ENCODE measurements at regions not wholly inside any gene's neighbourhood (a gene's known extent, or its start where the extent isn't known, plus 50 kb on each side); places are given as distances from the start of the nearest gene placed in this dataset.

DNA sequence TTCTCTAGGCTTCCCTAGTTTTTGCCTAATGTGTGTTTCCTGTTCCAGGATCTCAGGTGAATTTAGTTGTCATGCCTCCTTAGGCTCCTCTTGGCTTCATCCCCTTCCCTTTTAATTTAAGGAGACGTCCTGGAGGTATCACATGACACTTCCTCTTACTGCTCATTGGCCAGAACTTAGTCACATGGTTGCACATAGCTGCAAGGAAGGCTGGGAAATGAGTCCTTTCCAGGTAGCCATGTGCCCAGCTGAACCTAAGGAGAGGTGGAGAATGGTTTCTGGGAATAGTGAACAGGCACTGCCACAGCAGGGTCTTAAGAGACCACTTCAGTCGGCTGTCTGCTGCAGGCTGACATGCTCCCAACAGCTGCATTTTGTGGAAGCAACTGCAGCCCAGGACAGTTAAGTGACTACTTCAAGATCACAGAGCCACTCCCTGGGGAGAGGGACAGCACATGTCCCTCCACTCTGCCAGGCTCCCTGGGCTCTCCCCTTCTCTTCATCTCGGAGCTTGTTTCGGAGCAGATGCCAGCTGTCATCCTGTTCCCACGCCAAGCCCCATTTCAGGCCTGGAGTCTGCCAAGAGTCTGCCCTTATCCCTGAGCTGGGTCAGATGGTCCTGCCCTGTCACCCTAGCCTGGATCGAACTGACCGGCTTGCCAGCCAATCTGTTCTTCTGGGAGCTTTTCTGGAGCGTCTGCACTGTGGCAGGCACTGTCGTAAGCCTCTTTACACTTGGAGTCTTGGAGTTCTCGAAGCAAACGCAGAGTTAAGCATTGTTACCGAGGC, 81.4 kb upstream of the FOXF1 start:
- DNase-seq: no peak

DNA sequence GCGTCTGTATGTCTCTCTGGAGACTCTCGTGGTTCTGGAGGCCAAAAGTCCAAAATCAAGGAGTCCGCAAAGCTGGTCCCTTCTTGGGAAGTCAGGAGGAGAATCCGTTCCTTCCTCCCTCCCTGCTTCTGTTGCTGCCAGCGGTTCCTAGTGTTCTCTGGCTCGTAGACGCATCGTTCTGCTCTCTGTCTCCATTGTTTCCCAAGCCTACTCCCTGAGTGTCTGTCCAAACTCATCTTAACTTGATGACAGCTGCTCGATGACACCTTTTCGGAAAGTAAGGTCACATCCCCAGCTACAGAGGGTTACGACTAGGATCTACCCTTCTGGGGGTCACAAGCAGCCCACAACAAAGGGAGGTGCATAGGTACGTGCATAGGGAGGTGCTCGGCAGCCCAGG, 80.7 kb upstream of the FOXF1 start:
- no peak for DNase-seq

DNA sequence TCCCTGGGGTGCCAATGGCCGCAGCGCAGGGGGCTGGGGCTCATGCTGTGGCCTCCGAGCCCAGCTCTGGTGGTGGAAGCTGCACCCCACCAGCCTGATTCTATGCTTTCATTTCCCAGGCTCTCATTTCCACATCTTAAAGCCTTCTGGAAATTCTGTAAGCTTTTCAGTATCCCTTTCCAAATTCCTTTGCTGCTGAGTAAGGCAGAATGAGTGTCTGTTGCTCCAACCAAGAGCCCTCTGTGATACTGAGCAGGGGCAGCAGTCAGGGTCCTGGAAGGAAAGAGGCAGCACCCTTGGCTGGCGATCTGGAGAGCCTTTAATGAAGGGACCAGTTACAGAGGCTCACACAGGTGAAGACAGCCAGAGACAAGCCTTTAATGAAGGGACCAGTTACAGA, 79.5 kb upstream of the FOXF1 start:
- no peak for DNase-seq

DNA sequence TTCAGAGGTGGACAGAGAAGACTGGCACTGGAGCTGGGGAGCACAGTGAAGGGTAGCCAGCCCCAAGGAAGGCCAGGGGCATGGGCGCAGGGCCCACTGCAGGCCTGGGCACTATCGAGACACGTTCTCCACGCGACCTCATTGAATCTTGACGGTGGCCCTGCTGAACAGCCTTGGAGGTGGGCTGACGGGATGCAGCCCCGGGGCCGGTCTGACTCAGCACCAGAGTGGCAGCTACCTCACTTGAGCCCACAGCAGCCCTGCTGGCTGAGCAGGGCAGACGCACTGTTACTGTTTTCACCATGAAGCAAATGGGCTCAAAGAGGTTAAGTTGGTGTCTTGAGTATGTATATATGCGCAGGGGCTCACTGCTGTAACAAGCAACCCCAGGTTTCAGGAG, 78.8 kb upstream of the FOXF1 start:
- no peak for DNase-seq

DNA sequence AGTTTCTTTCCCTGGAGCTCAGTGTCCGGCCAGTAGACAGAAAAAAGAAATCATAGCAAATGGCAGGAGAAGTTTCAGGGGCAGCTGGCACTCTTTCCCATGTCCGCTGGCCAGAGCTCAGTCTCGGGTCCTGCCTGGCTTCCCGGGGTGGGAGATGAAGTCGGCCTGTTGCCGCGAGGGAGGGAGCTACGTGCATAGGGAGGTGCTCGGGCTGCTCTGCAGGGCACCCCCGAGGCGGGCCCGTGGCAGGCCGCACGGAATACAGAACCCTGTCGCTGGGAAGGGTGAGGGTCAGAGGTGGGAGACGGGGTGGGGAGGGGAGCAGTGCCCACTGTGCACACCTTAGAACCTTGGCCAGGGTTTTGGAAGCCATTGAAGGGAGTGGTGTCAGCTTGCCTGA, 78.3 kb upstream of the FOXF1 start:
- no peak for DNase-seq

DNA sequence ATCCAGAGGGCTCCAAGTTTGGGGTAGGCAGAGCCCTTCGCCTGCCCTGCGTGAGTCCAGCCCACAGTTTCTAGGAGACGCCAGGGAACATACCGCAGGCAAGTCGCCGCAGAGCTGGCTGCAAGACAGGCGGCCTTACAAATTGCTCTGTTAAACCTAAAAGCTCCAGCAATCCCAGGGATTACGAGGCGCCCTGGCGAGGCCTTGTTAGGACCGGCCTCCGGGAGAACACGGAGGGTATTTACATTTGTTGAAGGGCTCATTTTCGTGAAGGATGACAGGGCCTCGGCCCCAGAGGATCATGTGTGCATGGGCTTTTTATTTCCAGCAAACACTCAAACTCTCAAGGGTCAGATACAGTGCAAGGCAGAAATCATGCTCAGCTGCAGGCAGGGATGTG, 77.6 kb upstream of the FOXF1 start:
- no peak for DNase-seq

DNA sequence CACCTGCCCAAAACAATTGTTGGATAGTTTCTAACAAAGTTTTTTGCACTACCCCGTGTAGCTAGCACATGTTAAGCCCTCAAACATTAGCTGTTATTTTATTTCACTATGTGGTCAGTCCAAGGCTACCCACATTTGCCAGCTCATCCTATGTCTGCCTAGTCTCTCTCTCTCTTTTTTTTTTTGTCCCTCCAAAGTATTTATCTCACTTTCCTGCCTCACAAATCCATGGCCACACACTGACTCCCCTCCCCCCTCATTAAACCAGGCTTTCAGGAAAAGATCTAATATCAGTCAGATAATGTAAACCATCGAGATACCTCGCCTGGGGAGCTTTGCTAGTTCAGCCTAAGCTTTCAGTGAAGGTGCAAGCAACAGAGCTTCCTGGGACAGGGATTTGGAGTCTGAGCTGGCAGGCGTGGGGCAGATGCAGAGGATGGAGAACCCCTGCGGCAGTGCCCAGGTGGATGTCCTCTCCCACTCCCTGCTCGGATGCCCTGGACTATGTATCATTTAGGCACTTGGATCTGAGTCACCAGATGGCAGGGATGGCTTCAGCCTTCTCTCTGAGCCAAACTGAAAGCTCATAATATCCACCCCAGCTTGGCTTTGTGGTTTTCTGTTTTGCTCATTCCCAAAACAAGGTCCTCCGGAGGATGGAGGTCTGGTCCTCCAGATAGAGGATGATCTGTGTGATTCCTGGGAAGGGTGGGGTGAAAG, 73.7 kb upstream of the FOXF1 start:
- no peak for DNase-seq

DNA sequence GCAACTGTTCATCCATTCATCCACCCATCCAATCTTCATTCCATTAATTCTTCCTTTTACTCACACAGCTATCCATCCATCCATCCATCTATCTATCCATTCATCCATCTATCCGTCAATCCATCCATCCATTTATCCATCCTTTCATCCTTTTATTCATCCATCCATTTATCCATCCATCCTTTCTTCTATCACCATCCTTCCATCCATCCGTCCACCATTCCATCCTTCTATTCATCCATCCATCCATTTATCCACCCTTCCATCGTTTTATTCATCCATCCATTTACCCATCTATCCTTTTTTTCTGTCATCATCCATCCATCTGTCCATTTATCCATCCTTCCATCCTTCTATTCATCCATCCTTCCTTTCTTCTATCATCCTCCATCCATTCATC, 73.0 kb upstream of the FOXF1 start:
- DNase-seq: no peak

DNA sequence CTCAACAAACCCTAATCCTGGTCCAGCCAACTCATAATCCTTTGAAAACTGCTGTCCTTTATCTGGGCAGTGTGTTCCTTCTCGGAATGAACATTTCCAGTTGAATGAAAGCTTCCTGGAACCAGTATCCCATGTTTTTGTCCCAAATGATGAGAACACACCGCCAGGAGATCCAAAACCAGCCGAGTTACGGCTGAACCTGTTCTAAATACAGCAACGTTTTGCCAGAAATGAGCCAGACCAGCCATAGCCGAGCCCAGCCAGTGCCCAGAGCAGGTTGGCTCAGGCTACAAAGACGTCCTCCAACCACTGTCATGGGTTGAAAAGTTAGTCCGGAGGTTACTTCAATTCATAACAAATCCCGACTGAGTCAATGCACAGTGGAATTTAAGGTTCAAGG, 67.6 kb upstream of the FOXF1 start:
- no peak for DNase-seq

DNA sequence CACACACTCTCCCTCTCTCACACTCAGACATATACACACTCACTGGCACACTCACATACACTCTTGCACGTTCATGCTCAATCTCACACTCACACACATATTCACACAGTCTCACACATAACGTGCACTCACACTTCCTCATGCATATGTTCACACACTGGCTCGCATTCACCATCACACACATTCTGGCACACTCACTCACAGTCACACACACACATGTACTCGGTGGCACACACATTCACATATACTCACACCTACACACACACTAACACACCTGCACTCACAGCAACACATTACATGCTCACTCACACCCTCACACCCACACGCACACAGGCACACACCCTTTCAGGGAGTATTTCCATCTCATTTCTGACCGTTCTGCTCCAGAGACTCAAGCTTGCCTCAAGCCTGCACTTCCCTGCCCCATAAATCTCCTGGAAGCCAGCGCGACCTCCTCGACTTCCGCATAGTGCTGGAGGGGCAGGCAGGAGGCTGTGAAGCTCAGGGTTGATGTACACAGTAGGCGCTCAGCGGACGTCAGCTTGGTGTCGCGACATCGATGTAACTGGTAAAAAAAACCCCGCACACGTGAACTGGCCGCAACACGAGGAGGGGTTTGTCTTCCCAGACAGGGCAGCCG, 66.7 kb upstream of the FOXF1 start:
- DNase-seq: no peak

DNA sequence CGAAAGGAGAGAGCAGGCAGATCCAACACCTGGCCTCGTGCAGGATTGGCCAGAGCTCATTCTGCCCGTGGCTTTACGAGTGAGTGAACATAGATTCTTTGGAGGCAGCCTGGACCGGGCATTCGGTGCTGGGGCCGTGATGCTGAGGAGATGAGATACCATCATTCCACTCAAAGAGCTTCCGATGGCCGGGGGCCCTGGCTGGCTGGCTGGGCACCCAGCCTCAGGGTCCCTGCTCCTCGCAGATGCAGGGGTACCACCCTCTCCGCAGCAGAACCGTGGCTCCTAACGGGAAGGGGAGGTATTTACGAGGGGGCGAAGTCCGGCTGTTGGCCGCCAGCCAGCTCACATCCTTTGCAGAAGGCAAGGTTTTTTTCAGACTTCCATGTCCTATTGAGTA, 66.1 kb upstream of the FOXF1 start:
- DNase-seq: no peak

DNA sequence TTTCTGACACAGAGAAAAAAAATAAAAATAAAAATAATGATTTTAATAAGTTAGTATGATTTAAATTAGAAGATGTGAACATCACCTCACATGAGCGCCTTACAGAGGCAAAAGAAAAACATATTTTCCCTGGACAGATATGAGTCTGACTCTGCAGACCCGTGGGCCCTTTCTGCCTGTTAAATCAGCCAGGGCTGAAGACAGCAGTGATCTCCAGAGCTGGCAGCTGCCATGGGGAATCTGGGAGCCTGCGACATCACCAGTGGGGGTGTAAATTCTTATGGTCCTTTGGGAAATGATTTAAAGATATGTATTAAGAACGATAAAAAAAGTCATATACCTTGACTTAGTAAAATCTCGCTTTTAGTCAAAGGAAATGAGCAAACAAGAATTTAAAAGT, 65.7 kb upstream of the FOXF1 start:
- DNase-seq: no peak

DNA sequence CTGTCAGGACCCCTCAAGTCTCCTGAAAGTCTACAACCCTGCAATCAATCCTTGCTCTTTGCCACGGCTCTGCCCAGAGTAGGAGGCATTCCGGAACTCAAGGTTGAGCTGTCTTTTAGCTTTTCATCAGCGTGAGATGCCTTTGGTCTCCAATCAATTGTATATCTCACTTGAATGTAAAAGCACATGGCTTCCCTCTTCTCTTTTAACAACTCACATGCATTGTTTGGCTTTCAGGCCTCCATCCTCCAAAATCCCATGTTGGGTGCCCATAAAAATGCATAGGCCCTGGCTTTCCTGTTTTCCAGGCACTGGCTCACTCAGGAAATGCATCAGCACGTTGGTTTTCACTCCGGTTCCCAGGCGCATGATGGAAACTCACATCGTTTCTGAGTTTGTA, 64.0 kb upstream of the FOXF1 start:
- no peak for DNase-seq

DNA sequence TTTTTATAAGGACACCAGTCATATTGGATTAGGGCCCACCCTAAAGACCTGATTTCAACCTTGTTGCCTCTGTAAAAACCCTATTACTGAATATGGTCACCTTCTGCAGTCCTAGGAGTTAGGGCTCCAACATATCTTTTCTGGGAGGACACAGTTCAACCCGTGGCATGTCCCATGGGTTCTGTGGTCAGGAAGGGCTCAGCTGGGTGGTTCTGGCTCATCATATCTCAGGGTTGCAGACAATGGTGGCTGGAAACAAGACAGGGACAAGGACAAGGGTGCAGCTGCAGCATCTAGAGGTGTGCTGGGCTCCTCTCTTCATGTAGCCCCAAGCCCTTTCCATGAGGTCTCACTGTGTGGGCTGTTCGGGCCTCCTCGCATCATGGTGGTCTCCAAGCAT, 63.1 kb upstream of the FOXF1 start:
- DNase-seq: no peak

DNA sequence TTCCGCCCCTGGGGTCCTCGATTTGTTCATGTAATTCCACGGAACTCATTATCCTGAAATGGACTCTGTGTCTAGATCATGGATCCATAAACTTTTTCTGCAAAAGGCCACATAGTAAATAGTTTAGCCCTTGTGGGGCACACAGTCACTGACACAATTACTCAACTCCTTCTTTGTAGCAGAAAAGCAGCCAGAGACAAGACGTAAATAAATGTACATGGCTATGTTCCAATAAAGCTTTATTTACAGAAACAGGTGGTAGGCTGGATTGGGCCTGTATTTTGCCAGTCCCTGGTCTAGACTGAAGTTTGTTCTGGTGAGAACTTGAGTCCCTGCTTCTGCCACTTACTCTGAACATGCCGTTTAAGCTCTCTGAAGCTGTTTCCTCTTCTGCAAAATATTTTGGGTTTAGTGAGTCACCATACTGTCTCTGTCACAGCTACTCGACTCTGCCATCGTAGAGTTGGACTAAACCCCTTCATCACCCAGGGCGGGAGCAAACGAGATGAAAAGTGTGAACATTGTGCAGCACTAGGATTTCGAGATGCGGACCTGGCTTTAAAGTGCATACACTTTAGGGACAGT, 61.9 kb upstream of the FOXF1 start:
- DNase-seq: no peak

DNA sequence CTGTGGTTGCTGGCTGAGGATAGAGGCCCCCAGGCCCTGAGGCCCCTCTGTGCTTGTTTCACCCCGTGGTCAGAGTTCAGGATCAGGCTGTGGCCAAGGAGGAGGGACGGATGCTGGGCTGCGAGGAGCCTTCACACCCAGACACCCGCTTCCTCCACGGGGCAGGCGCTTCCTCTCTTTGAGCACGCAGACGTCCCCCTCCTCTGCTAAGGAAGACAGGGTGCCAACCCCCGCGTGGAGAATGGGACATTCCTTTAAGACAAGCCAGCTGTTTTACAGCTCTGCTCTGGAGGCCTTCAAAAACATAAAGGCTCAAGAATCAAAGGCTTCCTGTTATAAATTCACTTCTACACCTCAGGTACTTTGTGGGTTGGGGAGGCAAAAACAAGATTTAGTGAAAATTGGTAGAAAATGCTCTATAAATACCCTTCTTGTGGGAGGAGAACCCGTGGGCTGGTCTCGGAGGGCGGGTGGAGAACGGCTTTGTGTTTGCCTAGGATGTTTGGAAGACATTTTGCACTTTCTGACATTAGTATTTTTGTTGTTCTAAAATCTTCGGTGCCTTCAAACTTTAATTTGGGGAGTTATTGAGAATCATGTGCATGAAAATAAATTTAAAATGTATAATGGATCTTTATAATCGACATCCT, 60.8 kb upstream of the FOXF1 start:
- no peak for DNase-seq

DNA sequence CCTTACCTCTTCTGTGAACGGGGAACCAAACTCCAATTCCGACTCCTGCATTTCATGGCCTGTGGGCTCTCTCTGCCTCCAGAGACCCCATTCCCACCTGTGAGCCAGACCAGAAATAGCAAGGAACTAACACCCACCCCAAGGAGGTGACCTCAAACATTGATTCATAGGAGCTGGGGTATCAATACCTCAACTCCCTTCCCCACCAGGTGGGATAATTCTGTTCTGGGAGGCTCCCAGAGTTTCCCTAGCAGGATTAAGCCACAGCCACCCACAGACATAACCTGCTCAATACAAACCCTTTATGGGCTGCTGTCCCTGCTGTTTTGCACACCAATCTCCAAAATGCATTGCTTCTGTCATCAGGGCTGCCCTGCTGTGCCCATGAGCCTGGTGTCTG, 59.6 kb upstream of the FOXF1 start:
- DNase-seq: no peak

DNA sequence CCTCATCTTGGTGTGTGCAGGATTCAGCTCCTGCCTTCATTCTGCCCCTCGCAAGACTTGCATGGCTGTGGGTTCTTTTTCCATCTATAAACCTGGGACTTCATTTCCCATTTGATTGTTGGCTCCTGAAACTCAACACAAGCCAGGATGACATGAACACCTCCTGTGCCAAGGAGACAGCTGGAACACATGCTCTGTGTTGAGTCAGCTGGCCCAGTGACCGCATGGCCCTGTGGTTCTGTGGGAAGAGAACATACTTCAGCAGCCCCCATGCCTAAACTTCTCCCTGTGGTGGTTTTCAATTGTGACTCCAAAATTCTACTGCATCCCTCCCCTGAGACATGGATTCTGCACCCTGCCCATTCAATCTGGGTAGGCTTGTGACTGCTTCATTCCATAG, 57.9 kb upstream of the FOXF1 start:
- DNase-seq: no peak

DNA sequence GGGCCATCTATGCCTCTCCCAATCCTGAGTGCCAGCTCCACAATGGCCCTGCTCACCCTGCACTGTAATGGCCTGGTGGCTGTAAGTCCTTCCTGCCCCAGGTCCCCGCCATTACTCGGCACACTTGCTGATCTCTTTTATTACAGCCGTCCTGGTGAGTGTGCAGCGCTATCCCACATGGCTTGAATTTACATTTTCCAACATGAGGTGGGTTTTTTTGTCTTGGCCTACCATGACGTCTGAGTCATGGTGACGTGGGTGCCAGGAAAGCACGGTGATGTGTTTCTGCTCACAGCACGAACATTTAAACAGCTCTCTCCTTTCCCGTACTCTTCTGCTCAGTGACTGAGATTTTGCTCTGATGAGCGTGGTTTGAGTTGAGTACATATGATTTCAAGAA, 55.2 kb upstream of the FOXF1 start:
- DNase-seq: no peak

DNA sequence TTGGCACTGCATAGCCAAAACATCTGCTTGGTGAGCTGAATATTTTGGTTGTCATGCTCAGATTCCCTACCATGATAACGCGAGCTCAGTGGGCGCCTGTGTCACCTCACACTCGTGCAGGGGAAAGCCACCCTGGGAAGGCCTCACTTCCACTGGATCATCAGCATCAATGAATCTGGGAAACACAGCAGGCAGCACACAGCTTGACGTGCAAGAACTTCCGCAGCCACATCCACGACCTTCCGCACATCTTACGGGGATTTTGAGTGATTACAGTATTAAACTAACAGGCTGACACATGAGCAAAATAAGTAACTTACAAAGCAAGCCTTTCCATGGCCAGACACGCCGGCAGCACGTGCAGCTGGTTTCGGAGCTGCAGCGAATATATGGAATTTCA, 54.7 kb upstream of the FOXF1 start:
- DNase-seq: no peak

DNA sequence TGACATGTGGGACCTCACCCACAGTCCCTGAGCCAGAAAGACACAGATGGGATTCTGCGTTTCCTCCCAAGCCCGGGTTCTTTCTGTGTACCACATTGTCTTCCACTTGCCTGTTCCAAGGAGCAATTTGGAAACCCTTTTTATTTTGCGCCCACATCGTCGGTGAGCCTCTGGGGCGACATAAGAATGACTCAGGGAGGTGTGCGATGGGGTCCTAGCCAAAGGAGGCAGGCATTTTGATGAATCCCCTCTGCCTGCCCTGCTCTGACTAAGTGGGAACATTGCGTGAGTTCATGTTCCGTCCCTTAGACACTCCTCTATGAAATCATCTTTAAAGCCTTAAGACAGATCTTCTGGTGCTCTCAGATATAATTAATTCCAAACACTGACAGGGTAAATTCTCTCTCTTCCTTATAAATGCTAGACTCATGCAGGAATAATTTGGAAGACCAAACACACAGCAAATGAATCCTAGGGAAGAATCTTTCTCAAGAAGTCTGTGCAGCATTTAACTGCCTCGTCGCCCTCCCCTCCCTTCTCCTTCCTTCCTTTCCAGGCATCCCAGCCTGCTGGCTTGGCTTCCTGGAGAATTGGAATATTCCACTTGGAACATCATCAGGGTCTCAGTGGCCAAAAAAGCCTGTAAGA, 52.7 kb upstream of the FOXF1 start:
- DNase-seq: no peak

DNA sequence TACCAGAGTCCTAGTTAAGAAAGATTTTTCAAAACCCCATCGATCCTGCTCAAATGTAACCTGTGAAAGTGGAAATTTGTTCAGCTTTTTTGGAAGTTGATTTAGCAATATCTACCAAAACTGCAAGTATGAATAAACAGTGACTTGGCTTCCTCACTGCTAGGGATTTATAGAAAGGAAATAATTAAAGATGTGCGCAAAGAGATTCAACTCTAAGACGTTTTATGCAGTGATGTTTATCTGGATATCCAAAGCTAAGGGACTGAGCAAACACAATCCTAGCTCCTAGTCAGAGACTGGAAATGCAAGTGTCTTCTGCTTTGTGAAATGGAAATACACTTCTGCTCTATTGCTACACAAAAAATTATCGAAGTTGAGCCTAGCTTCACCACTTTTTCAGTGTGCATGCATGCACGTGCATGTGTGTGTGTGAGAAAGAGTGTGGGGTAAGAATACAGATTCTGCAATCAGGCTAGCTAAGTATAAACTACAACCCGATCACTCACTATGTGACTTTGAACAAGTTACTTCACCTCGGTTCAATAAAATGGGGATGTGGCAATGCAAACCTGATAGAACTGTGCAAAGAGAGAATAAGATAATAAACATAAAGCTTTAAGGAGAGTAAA, 52.1 kb upstream of the FOXF1 start:
- DNase-seq: no peak
